RWPE2 (cell line): ENCODE measurements at regions not wholly inside any gene's neighbourhood (a gene's known extent, or its start where the extent isn't known, plus 50 kb on each side); places are given as distances from the start of the nearest gene placed in this dataset.

Experiments
- ATAC-seq: fragments of 200-7000 bp; cut with Tn5 transposase; 3 replicates; pipeline ENCODE4 v1.9.1; 2021; ENCODE audit warnings: low read depth
- DNase-seq: peaks from one replicate; pipeline ENCODE4 v3.0.0-alpha.2; 2020; ENCODE audit warnings: low spot score
- H3K27ac ChIP-seq: fragments of 450-650 bp; 2 replicates; pipeline ENCODE4 v1.5.1; 2017; ENCODE audit warnings: mild to moderate bottlenecking; ENCODE audit not compliant: poor library complexity, severe bottlenecking
- H3K27me3 ChIP-seq: fragments of 250-450 bp; sonication (Bioruptor Pico); 2 replicates; pipeline ENCODE4 v1.5.1; 2021; ENCODE audit warnings: mild to moderate bottlenecking, moderate library complexity; ENCODE audit not compliant: insufficient read depth, poor library complexity, severe bottlenecking
- H3K36me3 ChIP-seq: fragments of 250-450 bp; sonication (Bioruptor Pico); 2 replicates; pipeline ENCODE4 v1.5.1; 2020; ENCODE audit warnings: low read depth, mild to moderate bottlenecking, moderate library complexity
- H3K4me1 ChIP-seq: fragments of 250-450 bp; sonication (Bioruptor Pico); 2 replicates; pipeline ENCODE4 v1.5.1; 2021; ENCODE audit warnings: mild to moderate bottlenecking, moderate library complexity; ENCODE audit not compliant: insufficient read depth, poor library complexity, severe bottlenecking
- H3K4me3 ChIP-seq: fragments of 250-450 bp; sonication (Bioruptor Pico); 2 replicates; pipeline ENCODE4 v1.5.1; 2021; ENCODE audit warnings: mild to moderate bottlenecking, moderate library complexity; ENCODE audit not compliant: severe bottlenecking
- H3K9me3 ChIP-seq: fragments of 250-450 bp; sonication (Bioruptor Pico); 2 replicates; pipeline ENCODE4 v1.5.1; 2021; ENCODE audit warnings: mild to moderate bottlenecking, moderate library complexity; ENCODE audit not compliant: severe bottlenecking
- CTCF ChIP-seq: fragments of 450-650 bp; IDR thresholded peaks from one replicate; pipeline ENCODE4 v1.5.1; 2017; ENCODE audit warnings: mild to moderate bottlenecking, moderate library complexity; ENCODE audit not compliant: poor library complexity, severe bottlenecking

GRCh38 chr13:34810996-34811395 lies 131.1 kb upstream of the NBEA start:
- no peaks in the 10 kb centered on the region for H3K4me1 ChIP-seq
- no peak for ATAC-seq
- no peaks in the 10 kb centered on the region for H3K27me3 ChIP-seq
- DNase-seq: no peak
- no peaks in the 10 kb centered on the region for H3K36me3 ChIP-seq
- H3K27ac ChIP-seq: no peak overlapping the region
- H3K9me3 ChIP-seq: peaks cover 2% of the 10 kb centered on the region
- TF ChIP-seq CTCF: no peak
- no peak overlapping the region for H3K4me3 ChIP-seq

- Histone ChIP-seq H3K27me3 (no peaks in the 10 kb centered on the region), H3K4me1 (no peaks in the 10 kb centered on the region), H3K36me3 (no peaks in the 10 kb centered on the region), H3K4me3 (no peak overlapping the region), H3K27ac (no peak overlapping the region), H3K9me3 (peaks cover 2% of the 10 kb centered on the region)
- ATAC-seq (no peak), DNase-seq (no peak)
- TF ChIP-seq CTCF: no peak
Measured at GRCh38 chr13:34815526-34815925, 126.5 kb upstream of the NBEA start.

DNA sequence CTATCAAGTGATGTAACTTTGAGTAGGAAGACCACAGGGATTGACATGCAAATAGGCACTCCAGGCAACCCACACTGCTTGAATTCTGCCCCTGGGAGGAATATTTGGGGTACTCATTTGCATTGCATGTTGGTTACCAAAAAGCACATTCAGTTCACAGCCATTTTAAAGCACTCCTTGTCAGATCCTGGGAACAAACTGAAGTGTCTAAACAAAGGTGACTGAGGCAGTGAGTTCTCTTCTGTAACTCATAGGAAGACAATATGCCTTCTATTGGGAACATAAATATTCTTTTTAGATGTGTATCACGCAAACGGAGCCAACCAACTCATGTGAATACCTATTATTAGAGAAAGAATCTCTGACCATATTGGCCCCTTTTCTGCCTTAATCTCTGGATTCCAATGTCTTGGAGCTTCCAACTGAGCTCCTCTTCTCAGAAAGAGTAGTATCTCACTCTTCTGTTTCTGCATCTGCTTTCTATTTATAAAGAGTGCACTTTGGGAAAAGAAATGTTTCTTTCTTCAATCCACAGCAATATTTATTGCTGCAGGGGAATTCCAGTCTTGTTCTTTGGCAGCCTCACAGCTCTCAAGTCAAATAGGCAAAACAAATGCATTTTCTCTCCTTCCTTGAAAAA lies 125.7 kb upstream of the NBEA start:
- H3K4me1 ChIP-seq: no peaks in the 10 kb centered on the region
- no peaks in the 10 kb centered on the region for H3K27me3 ChIP-seq
- H3K4me3 ChIP-seq: no peak overlapping the region
- no peak for TF ChIP-seq CTCF
- DNase-seq (no peak), ATAC-seq (no peak)
- H3K36me3 ChIP-seq: no peaks in the 10 kb centered on the region
- no peak overlapping the region for H3K27ac ChIP-seq
- H3K9me3 ChIP-seq: peaks cover 2% of the 10 kb centered on the region

- Histone ChIP-seq H3K36me3 (no peaks in the 10 kb centered on the region), H3K4me1 (no peaks in the 10 kb centered on the region), H3K27me3 (no peaks in the 10 kb centered on the region), H3K9me3 (peaks cover 2% of the 10 kb centered on the region), H3K27ac (no peak overlapping the region), H3K4me3 (no peak overlapping the region)
- TF ChIP-seq CTCF: no peak
- DNase-seq (no peak), ATAC-seq (no peak)
Measured at GRCh38 chr13:34816908-34817665, 125.0 kb upstream of the NBEA start.

DNA sequence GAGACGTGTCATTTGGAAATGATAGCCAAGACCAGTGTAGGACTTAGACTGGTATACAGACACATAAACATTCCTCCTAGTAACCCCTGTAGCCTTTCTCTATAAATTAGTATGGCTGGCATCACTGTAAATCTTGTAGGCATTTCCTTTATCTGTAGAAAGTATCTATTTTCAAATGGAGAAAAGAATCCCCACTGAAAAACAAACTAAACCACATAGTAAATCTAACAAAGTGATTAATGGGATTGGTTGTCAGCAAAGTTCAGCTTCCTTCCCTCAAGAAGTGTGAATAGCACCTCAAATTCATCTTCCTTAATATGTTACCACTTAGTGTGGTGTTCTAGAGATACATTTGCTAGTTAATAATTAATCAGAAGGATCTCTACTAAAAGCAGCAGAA lies 119.4 kb upstream of the NBEA start:
- Histone ChIP-seq H3K27me3 (no peaks in the 10 kb centered on the region), H3K27ac (no peak overlapping the region), H3K4me1 (no peaks in the 10 kb centered on the region), H3K4me3 (no peak overlapping the region), H3K9me3 (peaks cover 2% of the 10 kb centered on the region), H3K36me3 (no peaks in the 10 kb centered on the region)
- no peak for ATAC-seq
- no peak for DNase-seq
- TF ChIP-seq CTCF: no peak
